Mesodermal cell (in vitro differentiated cells): ENCODE measurements at regions not wholly inside any gene's neighbourhood (a gene's known extent, or its start where the extent isn't known, plus 50 kb on each side); places are given as distances from the start of the nearest gene placed in this dataset.
"Not testable (repeated sequence)": the region's sequence is repeated elsewhere in the genome, so short reads cannot be mapped to it uniquely, and the experiment has no call there.

Source experiments
- H3K27ac ChIP-seq: 2 replicates; pipeline ENCODE4 v1.7.0; 2013; ENCODE audit warnings: mild to moderate bottlenecking, low read depth, low read length, moderate library complexity; ENCODE audit not compliant: severe bottlenecking
- H3K36me3 ChIP-seq: 2 replicates; pipeline ENCODE4 v1.7.1; 2013; ENCODE audit warnings: mild to moderate bottlenecking, low read length, moderate library complexity; ENCODE audit not compliant: control insufficient read depth, insufficient read depth
- H3K4me1 ChIP-seq: one replicate; pipeline ENCODE4 v1.7.1; 2013; ENCODE audit warnings: mild to moderate bottlenecking, low read length; ENCODE audit not compliant: insufficient read depth, control insufficient read depth, poor library complexity, severe bottlenecking
- H3K4me3 ChIP-seq: 2 replicates; pipeline ENCODE4 v1.7.0; 2013; ENCODE audit warnings: low read length, control low read depth, mild to moderate bottlenecking; ENCODE audit not compliant: insufficient read depth, poor library complexity, severe bottlenecking; ENCODE audit errors: extremely low read depth
- H3K9me3 ChIP-seq: 2 replicates; pipeline ENCODE4 v1.7.1; 2013; ENCODE audit warnings: mild to moderate bottlenecking, low read length, moderate library complexity; ENCODE audit not compliant: control insufficient read depth
- WGBS, 2 experiments: methylation state at CpG; one replicate each; pipeline ENCODE4 v1.1.5; 2013; ENCODE audit warnings: missing lambda C conversion rate in 2 of 2; ENCODE audit not compliant: insufficient coverage in 2 of 2; 5-methylcytosine and 5-hydroxymethylcytosine counted together

DNA sequence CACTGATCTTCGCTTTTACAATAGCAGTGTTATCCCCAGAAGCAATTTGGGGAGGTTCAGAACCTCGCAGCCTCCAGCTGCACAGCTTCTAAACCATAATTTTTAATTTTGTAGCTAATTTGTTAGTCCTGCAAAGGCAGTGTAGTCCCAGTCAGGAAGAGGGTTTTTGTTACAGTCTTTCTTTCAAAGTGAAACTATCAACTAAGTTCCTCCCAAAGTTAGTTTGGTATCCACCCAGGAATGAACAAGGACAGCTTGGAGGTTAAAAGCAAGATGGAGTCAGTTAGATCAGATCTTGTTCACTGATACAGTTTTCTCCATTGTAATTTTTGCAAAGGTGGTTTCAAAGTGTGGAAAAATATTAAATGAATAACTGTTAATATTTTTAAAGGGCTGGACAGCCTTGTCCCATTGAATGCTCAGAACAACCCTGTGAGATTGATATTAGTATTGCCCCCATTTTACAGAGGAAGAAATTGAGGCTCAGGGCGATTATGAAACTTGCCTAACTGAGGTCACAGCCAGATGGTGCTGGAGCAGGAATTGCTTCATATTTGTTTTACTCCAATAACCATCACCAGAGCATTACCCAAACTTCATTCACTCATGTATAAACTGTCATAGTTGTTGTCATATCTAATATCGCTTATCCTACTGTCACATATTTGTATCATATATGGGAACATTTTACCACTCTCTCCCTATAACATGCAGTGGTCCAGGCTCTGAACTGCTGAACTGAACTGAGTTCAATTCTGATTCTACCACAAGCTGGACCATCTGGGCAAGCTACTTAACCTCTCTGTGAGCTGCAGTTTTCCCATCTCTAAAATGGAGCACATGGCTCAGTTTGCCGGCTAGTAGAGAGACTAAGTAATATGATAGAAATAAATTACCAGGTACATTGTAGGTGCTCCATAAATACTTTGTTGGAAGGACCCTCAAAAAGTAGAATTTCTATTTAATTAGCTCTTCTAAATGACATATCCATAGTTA, 213.8 kb downstream of the BCAS1 start:
- H3K4me1 ChIP-seq, result no peaks in the 10 kb centered on the region
- H3K4me3 ChIP-seq, result no peak overlapping the region
- H3K27ac ChIP-seq, result no peak overlapping the region
- no peaks in the 10 kb centered on the region for H3K9me3 ChIP-seq
- no peaks in the 10 kb centered on the region for H3K36me3 ChIP-seq
- WGBS, 2 experiments, result 93 to 100% methylated on average over 2 to 3 of the region's 5 CpGs

DNA sequence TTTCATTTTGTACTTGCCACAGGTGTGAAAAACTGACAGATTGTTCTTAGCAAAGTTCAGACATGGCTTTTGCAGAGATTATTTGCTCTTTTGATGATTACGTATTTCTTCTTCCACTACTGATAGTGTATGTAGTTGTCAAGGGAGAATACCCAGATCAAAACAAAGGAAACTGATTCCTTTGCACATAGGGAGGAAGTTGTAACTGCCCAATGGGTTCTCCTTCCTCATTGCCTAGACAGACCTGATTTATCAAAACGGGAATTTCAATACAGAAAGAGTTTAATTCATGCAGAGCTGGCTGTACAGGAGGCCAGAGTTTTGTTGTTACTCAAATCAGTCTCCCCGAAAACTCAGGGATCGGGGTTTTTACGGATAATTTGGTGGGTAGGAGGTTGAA, 214.7 kb downstream of the BCAS1 start:
- Histone ChIP-seq H3K27ac (no peak overlapping the region), H3K36me3 (no peaks in the 10 kb centered on the region), H3K9me3 (no peaks in the 10 kb centered on the region), H3K4me3 (no peak overlapping the region), H3K4me1 (no peaks in the 10 kb centered on the region)
- WGBS, 2 experiments, result 86 to 93% methylated on average over 4 of the region's 5 CpGs

DNA sequence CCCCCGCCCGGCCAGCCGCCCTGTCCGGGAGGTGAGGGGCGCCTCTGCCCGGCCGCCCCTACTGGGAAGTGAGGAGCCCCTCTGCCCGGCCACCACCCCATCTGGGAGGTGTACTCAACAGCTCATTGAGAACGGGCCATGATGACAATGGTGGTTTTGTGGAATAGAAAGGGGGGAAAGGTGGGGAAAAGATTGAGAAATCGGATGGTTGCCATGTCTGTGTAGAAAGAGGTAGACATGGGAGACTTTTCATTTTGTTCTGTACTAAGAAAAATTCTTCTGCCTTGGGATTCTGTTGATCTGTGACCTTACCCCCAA, 215.8 kb downstream of the BCAS1 start:
- not testable (repeated sequence) for H3K36me3 ChIP-seq, H3K9me3 ChIP-seq, H3K27ac ChIP-seq, H3K4me1 ChIP-seq, H3K4me3 ChIP-seq
- WGBS, 2 experiments, result no CpG with 5 or more reads among the region's 10 CpGs

DNA sequence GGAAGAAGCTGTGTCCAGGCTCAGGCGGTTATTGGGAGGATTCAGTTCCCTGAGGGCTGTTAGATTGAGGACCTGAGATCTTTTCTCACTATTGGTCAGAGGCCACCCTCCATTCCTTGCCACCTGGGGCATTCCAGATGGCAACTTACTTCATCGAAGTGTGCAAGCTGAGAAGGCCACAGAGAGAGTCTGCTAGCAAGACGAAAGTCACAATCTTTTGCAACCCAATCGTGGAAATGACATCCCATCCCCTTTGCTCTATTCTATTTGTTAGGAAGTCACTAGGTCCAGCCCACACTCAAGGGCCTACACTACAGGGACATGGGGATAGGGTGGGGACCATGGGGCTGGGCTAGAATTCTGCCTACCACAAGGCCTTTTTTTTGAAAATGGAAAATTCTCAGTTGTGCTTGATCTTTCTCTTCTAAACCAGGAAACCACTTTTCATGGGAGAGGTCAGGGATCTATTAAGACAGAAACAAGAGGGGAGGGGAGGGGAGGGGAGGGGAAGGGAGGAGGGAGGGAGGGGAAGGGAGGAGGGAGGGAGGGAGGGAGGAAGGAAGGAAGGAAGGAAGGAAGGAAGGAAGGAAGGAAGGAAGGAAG, 217.2 kb downstream of the BCAS1 start:
- no peaks in the 10 kb centered on the region for H3K9me3 ChIP-seq
- H3K27ac ChIP-seq, result no peak overlapping the region
- H3K4me3 ChIP-seq, result no peak overlapping the region
- no peaks in the 10 kb centered on the region for H3K4me1 ChIP-seq
- H3K36me3 ChIP-seq, result no peaks in the 10 kb centered on the region
- WGBS, 2 experiments, result 90 to 96% methylated on average over 2 to 4 of the region's 4 CpGs

DNA sequence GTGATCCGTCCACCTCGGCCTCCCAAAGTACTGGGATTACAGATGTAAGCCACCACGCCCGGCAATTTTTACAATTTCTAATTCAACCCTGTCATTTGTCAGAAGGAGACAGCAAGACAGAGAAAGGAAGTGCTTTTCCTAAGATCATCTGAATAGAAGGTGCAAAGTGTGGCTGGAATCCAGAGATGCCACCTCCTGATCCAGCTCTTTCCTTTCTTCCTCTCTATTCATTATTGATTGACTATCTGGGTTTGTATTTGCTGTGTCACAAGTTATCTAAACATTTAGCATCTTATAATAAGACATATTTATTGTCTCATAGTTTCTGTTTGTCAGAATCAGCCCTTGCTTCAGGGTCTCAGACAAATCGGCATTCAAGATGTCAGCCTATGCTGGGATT, 217.7 kb downstream of the BCAS1 start:
- no peak overlapping the region for H3K4me3 ChIP-seq
- H3K36me3 ChIP-seq, result no peaks in the 10 kb centered on the region
- no peaks in the 10 kb centered on the region for H3K9me3 ChIP-seq
- H3K27ac ChIP-seq, result no peak overlapping the region
- WGBS, 2 experiments, result 86 to 90% methylated on average over 1 to 4 of the region's 5 CpGs
- no peaks in the 10 kb centered on the region for H3K4me1 ChIP-seq

DNA sequence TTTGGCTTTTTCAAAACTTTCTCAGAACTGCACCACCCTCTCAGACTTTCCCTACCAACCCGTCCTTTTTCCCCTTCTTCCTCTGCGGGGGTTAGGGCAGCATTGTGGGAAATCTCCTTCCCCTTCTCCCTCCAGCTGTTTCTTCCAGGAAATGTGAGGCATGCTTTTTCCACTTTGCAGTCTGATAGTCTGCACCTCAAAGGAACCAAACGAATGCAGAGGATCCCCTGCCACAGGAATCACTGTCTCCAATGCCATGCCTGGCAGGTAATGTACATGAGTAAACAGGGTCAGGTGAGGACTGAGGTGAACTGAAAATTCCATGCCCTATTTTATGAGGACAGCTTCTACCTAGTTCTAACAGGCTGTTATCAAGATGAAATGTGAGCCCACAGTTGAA, 218.4 kb downstream of the BCAS1 start:
- H3K9me3 ChIP-seq, result no peaks in the 10 kb centered on the region
- H3K4me3 ChIP-seq, result no peak overlapping the region

DNA sequence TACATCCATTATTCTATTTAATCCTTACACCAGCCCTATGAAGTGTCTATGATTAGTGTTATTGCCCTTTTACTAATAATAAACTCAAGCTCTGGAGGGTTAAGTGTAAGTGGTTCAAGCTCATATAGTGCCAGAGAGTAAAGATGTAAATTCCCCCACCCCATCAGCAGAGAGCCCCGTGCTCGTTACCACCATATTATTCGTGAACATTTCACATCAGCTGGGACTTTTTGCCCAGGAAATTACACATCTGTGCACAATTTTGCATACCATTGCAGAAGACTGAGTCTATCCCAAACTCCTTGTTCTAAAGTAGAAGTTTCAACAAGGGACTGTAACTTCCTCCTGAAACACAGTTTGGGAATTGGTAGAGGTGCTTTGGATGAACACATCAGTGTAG, 220.1 kb downstream of the BCAS1 start:
- Histone ChIP-seq H3K36me3 (no peaks in the 10 kb centered on the region), H3K4me3 (no peak overlapping the region), H3K4me1 (no peaks in the 10 kb centered on the region), H3K27ac (no peak overlapping the region), H3K9me3 (no peaks in the 10 kb centered on the region)
- 88 to 100% methylated on average over 3 of the region's 3 CpGs for whole genome bisulfite sequencing, 2 experiments

More for the DNA sequence above, 218.4 kb downstream of the BCAS1 start:
- 77 to 95% methylated on average over 2 to 3 of the region's 3 CpGs for WGBS, 2 experiments
- H3K4me1 ChIP-seq, result no peaks in the 10 kb centered on the region
- H3K36me3 ChIP-seq, result no peaks in the 10 kb centered on the region
- H3K27ac ChIP-seq, result no peak overlapping the region

DNA sequence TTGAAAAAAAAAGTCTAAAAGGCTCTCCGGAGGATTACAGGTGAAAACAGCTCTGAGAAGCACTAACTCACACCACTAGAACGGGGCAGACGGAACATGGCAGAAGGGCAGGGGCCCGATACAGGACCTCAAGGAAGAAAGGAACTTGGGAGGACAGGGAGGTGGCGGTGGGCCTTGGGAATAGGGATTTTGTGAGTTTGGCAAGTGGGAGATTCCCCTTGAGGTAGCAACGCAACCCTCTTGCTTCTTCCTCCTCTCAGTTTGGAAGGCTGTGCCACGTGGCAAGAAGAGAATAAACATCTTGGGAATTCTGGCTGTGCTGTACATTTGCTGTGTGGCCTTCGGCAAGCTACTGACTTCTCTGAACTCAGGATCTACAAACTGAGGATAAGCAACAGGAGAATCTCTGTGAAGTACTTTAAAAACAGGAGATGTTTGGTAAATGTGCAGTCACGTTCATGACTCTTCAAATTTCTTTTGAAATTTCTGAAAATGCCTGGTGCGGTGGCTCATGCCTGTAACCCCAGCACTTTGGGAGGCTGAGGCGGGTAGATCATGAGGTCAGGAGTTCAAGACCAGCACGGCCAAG, 220.8 kb downstream of the BCAS1 start:
- WGBS, 2 experiments, result 91 to 92% methylated on average over 7 to 10 of the region's 12 CpGs
- Histone ChIP-seq H3K36me3 (no peaks in the 10 kb centered on the region), H3K4me3 (no peak overlapping the region), H3K27ac (no peak overlapping the region), H3K9me3 (no peaks in the 10 kb centered on the region), H3K4me1 (no peaks in the 10 kb centered on the region)

DNA sequence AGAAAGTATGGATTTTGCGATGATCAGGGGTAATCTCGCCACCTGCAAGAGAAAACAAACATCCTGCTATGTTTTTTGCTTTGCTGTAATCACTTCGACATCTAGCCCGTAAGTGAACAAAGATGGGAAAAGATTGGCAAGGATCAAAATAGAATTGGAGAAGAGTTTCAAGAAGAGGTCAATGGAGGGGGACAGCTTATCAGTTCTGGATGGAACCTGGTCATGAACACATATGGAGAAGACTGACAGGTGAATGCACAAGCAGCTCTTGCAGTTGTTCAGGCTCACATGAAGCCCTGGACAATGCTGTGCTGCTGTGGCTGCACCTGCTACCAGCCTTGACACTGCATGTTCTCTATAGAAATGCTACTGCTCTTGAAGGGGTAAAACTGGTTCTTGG, 222.1 kb downstream of the BCAS1 start:
- 93 to 95% methylated on average over 4 of the region's 4 CpGs for WGBS, 2 experiments
- no peaks in the 10 kb centered on the region for H3K36me3 ChIP-seq
- H3K9me3 ChIP-seq, result no peaks in the 10 kb centered on the region
- no peak overlapping the region for H3K27ac ChIP-seq
- H3K4me3 ChIP-seq, result no peak overlapping the region
- H3K4me1 ChIP-seq, result no peaks in the 10 kb centered on the region

DNA sequence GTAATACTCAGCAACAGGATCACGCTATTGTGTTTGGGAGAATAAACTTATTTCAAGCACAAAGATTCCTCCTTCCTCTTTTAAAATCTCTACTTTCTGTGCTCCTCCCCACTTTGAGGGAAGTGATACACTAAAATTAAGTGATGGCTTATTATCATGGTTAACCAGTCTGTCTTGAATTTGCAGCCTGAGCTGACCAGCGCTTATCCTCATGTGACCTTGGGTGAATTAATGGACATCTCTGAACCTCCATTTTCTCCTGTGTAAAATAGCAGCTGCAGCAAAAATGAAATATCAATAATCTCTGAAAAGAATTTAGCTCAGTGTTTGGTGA, 222.6 kb downstream of the BCAS1 start:
- Histone ChIP-seq H3K27ac (no peak overlapping the region), H3K36me3 (no peaks in the 10 kb centered on the region), H3K4me1 (no peaks in the 10 kb centered on the region), H3K9me3 (no peaks in the 10 kb centered on the region), H3K4me3 (no peak overlapping the region)
- 100% methylated on average over 1 of the region's 2 CpGs; no CpG with 5 or more reads in 1 of the 2 experiments for WGBS, 2 experiments
